HG03039 (cell line): ENCODE measurements at regions not wholly inside any gene's neighbourhood (a gene's known extent, or its start where the extent isn't known, plus 50 kb on each side); places are given as distances from the start of the nearest gene placed in this dataset.
"Not testable (repeated sequence)": the region's sequence is repeated elsewhere in the genome, so short reads cannot be mapped to it uniquely, and the experiment has no call there.

Source experiments
- ATAC-seq: cut with Tn5 transposase; IDR thresholded peaks from one replicate; pipeline ENCODE4 v1.9.1; 2021; ENCODE audit warnings: mild to moderate bottlenecking, moderate library complexity; ENCODE audit not compliant: unreplicated experiment

GRCh38 chr17:20681746-20682722 lies 102.5 kb downstream of the CDRT15L2 start:
- ATAC-seq, result not testable (repeated sequence)

GRCh38 chr17:20683651-20684229 lies 104.2 kb downstream of the CDRT15L2 start:
- not testable (repeated sequence) for ATAC-seq

- not testable (repeated sequence) for ATAC-seq
Observed at GRCh38 chr17:20684975-20685374, 105.5 kb downstream of the CDRT15L2 start.

- ATAC-seq, result not testable (repeated sequence)
Observed at GRCh38 chr17:20687584-20687983, 108.1 kb downstream of the CDRT15L2 start.

- not testable (repeated sequence) for ATAC-seq
Observed at GRCh38 chr17:20689170-20689749, 109.7 kb downstream of the CDRT15L2 start.

- not testable (repeated sequence) for ATAC-seq
Observed at GRCh38 chr17:20692706-20693105, 113.2 kb downstream of the CDRT15L2 start.

- not testable (repeated sequence) for ATAC-seq
Observed at GRCh38 chr17:20695871-20696270, 116.3 kb downstream of the CDRT15L2 start.

- ATAC-seq, result peak; percentile 89
Observed at GRCh38 chr17:20698463-20699206, 119.1 kb downstream of the CDRT15L2 start.

GRCh38 chr17:20700528-20700927 lies 121.0 kb downstream of the CDRT15L2 start:
- ATAC-seq, result not testable (repeated sequence)

GRCh38 chr17:20701366-20701765 lies 121.8 kb downstream of the CDRT15L2 start:
- not testable (repeated sequence) for ATAC-seq

- no peak for ATAC-seq
Observed at GRCh38 chr17:20702692-20703091, 123.2 kb downstream of the CDRT15L2 start.

GRCh38 chr17:20703781-20704180 lies 124.3 kb downstream of the CDRT15L2 start:
- ATAC-seq, result no peak

GRCh38 chr17:20705186-20705585 lies 125.7 kb downstream of the CDRT15L2 start:
- not testable (repeated sequence) for ATAC-seq

- ATAC-seq, result no peak
Observed at GRCh38 chr17:20706751-20707373, 127.3 kb downstream of the CDRT15L2 start.

GRCh38 chr17:20708821-20709220 lies 129.3 kb downstream of the CDRT15L2 start:
- ATAC-seq, result not testable (repeated sequence)

GRCh38 chr17:20716481-20716880 lies 137.0 kb downstream of the CDRT15L2 start:
- not testable (repeated sequence) for ATAC-seq

- ATAC-seq, result no peak
Observed at GRCh38 chr17:20721171-20721570, 141.6 kb downstream of the CDRT15L2 start.

GRCh38 chr17:20724391-20724790 lies 144.9 kb downstream of the CDRT15L2 start:
- not testable (repeated sequence) for ATAC-seq

GRCh38 chr17:20727201-20727600 lies 147.7 kb downstream of the CDRT15L2 start:
- not testable (repeated sequence) for ATAC-seq

- ATAC-seq, result no peak
Observed at GRCh38 chr17:20728181-20728580, 148.7 kb downstream of the CDRT15L2 start.
